Progenitor cell of endocrine pancreas (in vitro differentiated cells): ENCODE measurements at regions not wholly inside any gene's neighbourhood (a gene's known extent, or its start where the extent isn't known, plus 50 kb on each side); places are given as distances from the start of the nearest gene placed in this dataset.

Source experiments
- DNase-seq: peaks from one replicate; pipeline ENCODE4 v3.0.0; 2021; ENCODE audit warnings: low spot score; ENCODE audit not compliant: unreplicated experiment
- H3K27ac Mint-ChIP-seq: 2 replicates; pipeline ENCODE4 v1.8.0; 2021; ENCODE audit warnings: mild to moderate bottlenecking, moderate library complexity, mixed read lengths
- H3K27me3 Mint-ChIP-seq: 2 replicates; pipeline ENCODE4 v1.8.0; 2021; ENCODE audit warnings: mixed read lengths
- H3K36me3 Mint-ChIP-seq: 2 replicates; pipeline ENCODE4 v1.8.0; 2022; ENCODE audit warnings: mixed read lengths; ENCODE audit not compliant: insufficient read depth
- H3K4me1 Mint-ChIP-seq: 2 replicates; pipeline ENCODE4 v1.8.0; 2021; ENCODE audit warnings: low read depth, mixed read lengths
- H3K4me3 Mint-ChIP-seq: 2 replicates; pipeline ENCODE4 v1.8.0; 2021; ENCODE audit warnings: low read depth, mild to moderate bottlenecking, moderate library complexity, mixed read lengths
- H3K9me3 Mint-ChIP-seq: 2 replicates; pipeline ENCODE4 v1.8.0; 2021; ENCODE audit warnings: low read depth, mixed read lengths
- CTCF ChIP-seq: fragments of 200-600 bp; sonication (generic); IDR thresholded peaks from one replicate; pipeline ENCODE4 v1.5.0; 2021; ENCODE audit warnings: antibody characterized with exemption, mild to moderate bottlenecking; ENCODE audit not compliant: unreplicated experiment

- Mint-ChIP-seq H3K4me3 (no peak overlapping the region), H3K4me1 (no peaks in the 10 kb centered on the region), H3K36me3 (no peaks in the 10 kb centered on the region), H3K27ac (no peak overlapping the region), H3K9me3 (no peaks in the 10 kb centered on the region), H3K27me3 (no peaks in the 10 kb centered on the region)
- no peak for DNase-seq
- no peak for TF ChIP-seq CTCF
Observed at GRCh38 chr6:76719449-76719848, 647.0 kb upstream of the IMPG1 start.

GRCh38 chr6:76708641-76709331 is 636.3 kb upstream of the IMPG1 start:
- H3K27me3 Mint-ChIP-seq, result no peaks in the 10 kb centered on the region
- TF ChIP-seq CTCF, result no peak

GRCh38 chr6:76707630-76708029 is 635.2 kb upstream of the IMPG1 start:
- Mint-ChIP-seq H3K27ac (no peak overlapping the region), H3K27me3 (no peaks in the 10 kb centered on the region), H3K9me3 (no peaks in the 10 kb centered on the region), H3K36me3 (no peaks in the 10 kb centered on the region), H3K4me3 (no peak overlapping the region), H3K4me1 (no peaks in the 10 kb centered on the region)
- no peak for DNase-seq
- TF ChIP-seq CTCF, result no peak

More at GRCh38 chr6:76708641-76709331, 636.3 kb upstream of the IMPG1 start:
- H3K27ac Mint-ChIP-seq, result no peak overlapping the region
- H3K4me3 Mint-ChIP-seq, result no peak overlapping the region
- no peaks in the 10 kb centered on the region for H3K36me3 Mint-ChIP-seq
- H3K9me3 Mint-ChIP-seq, result no peaks in the 10 kb centered on the region
- no peak for DNase-seq
- no peaks in the 10 kb centered on the region for H3K4me1 Mint-ChIP-seq

GRCh38 chr6:76706631-76707030 is 634.2 kb upstream of the IMPG1 start:
- H3K4me3 Mint-ChIP-seq, result no peak overlapping the region
- no peaks in the 10 kb centered on the region for H3K4me1 Mint-ChIP-seq
- no peak overlapping the region for H3K27ac Mint-ChIP-seq
- H3K9me3 Mint-ChIP-seq, result no peaks in the 10 kb centered on the region
- TF ChIP-seq CTCF, result no peak
- DNase-seq, result no peak
- no peaks in the 10 kb centered on the region for H3K36me3 Mint-ChIP-seq
- no peaks in the 10 kb centered on the region for H3K27me3 Mint-ChIP-seq

GRCh38 chr6:76706086-76706485 is 633.6 kb upstream of the IMPG1 start:
- Mint-ChIP-seq H3K27me3 (no peaks in the 10 kb centered on the region), H3K27ac (no peak overlapping the region), H3K9me3 (no peaks in the 10 kb centered on the region), H3K36me3 (no peaks in the 10 kb centered on the region), H3K4me1 (no peaks in the 10 kb centered on the region), H3K4me3 (no peak overlapping the region)
- no peak for TF ChIP-seq CTCF
- no peak for DNase-seq
